ENCODE measurements at regions not wholly inside any gene's neighbourhood (a gene's known extent, or its start where the extent isn't known, plus 50 kb on each side); places are given as distances from the start of the nearest gene placed in this dataset.

GRCh38 chr4:22070256-22070655, 121.7 kb upstream of the KCNIP4 start:
- Histone ChIP-seq H3K4me2 (no peak overlapping the region), H3K9me3 (replicated peaks in 1 of 11) (peaks cover 12 to 20% (median 16%) of the 10 kb centered on the region in 11 experiments), H3K27me3 (no peaks in the 10 kb centered on the region), H4K20me1 (no peaks in the 10 kb centered on the region), H3K36me3 (no peaks in the 10 kb centered on the region), H3K27ac (no peak overlapping the region), H3K4me1 (no peaks in the 10 kb centered on the region), H3K9ac (no peak overlapping the region), H3K4me3 (no peak overlapping the region)
- TF ChIP-seq Cebpa-rat (IDR thresholded peaks at IDR 0.05), result no peak

DNA sequence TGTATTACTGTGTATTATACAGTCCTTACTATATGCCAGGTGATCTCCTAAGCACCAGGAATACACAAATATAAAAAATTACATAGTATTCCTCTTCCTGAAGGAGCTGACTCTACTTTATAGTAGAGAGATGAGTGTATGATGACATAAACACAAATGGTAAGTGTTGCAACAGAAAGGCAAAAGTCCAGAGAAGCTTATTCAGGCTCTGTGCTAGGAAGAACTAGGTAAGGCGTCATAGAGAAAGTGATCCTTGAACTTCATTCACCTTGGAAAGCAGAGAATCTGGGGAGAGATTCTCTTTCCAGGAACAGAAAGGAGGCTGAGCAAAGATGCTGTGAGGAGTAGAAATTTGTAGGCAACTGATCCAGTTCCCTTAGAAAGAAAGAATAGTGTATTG, 115.0 kb upstream of the KCNIP4 start:
- no peaks in the 10 kb centered on the region for H3K36me3 ChIP-seq
- no peak overlapping the region for H3K4me2 ChIP-seq
- no peak overlapping the region for H3K27ac ChIP-seq
- no peaks in the 10 kb centered on the region for H3K4me1 ChIP-seq
- no peaks in the 10 kb centered on the region for H3K9me3 ChIP-seq (replicated peaks in 1 of 11)
- no peaks in the 10 kb centered on the region for H3K27me3 ChIP-seq
- no peak for TF ChIP-seq Cebpa-rat (IDR thresholded peaks at IDR 0.05)
- H4K20me1 ChIP-seq, result no peaks in the 10 kb centered on the region
- H3K9ac ChIP-seq, result no peak overlapping the region
- H3K4me3 ChIP-seq, result no peak overlapping the region

DNA sequence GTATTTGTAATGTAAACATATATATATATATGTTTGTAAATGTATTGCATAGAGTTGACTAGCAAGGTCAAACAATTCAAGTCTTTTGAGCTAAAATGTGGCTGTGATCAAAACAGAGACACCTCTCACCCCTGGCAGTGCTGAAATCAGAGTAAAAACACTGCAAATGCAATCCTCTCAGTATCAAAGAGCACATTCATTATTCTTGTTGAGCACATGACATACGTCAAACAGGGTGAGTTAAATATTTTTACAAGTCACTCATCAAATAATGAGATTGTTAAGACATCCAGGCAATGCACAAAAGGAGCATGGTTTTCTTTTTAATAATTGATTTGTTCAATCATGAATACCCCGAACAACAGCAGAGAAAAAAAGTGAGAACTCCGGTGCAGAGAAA, 114.1 kb upstream of the KCNIP4 start:
- Histone ChIP-seq H3K4me3 (no peak overlapping the region), H3K27ac (no peak overlapping the region), H3K36me3 (no peaks in the 10 kb centered on the region), H3K4me1 (no peaks in the 10 kb centered on the region), H4K20me1 (no peaks in the 10 kb centered on the region), H3K9me3 (replicated peaks in 1 of 11) (peaks cover 0 to 5% (median 0%) of the 10 kb centered on the region in 11 experiments; a peak in 3 of 22 replicates), H3K27me3 (no peaks in the 10 kb centered on the region), H3K9ac (no peak overlapping the region), H3K4me2 (no peak overlapping the region)
- TF ChIP-seq Cebpa-rat (IDR thresholded peaks at IDR 0.05), result no peak

DNA sequence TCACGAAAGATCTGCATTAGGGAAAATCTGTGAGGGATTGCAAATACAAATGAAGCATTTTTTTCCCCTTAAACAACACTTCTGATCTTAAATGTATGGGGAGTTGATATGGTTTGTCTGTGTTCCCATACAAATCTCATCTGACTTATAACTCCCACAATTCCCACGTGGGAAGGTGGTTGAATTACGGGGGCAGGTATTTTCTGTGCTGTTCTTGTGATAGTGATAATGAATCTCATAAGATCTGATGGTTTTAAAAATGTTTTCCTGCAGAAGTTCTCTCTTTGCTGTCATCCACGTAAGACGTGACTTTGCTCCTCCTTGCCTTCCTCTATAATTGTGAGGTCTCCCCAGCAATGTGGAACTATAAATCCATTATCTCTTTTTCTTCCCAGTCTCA, 107.4 kb upstream of the KCNIP4 start:
- Histone ChIP-seq H3K36me3 (no peaks in the 10 kb centered on the region), H3K4me3 (no peak overlapping the region), H3K4me1 (no peaks in the 10 kb centered on the region), H3K9ac (no peak overlapping the region), H3K27me3 (no peaks in the 10 kb centered on the region), H4K20me1 (no peaks in the 10 kb centered on the region), H3K27ac (no peak overlapping the region), H3K9me3 (replicated peaks in 1 of 11) (peaks cover 0 to 9% (median 0%) of the 10 kb centered on the region in 11 experiments; a peak in 4 of 22 replicates), H3K4me2 (no peak overlapping the region)
- no peak for TF ChIP-seq Cebpa-rat (IDR thresholded peaks at IDR 0.05)

DNA sequence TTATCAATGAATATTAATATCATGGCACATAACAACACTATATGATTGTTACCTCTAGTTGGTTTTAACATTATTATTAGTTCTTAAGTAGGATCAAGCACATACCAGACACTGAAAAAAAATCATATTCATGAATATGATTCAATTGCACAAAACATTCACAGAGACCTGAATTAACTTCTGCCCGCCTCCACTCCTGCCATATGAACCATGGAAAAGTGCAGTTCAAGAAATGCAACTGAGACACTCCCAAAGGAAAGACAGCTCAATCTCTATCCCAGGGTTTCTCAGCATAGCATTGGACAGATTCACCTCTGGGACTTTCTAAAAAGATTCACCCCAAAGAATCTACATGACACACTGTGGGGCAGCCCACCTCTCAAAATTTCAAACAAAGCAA, 103.5 kb upstream of the KCNIP4 start:
- H3K27ac ChIP-seq, result no peak overlapping the region
- H3K9me3 ChIP-seq (replicated peaks in 1 of 11), result peaks cover 0 to 9% (median 0%) of the 10 kb centered on the region in 11 experiments; a peak in 2 of 22 replicates
- H3K4me1 ChIP-seq, result no peaks in the 10 kb centered on the region
- H3K4me3 ChIP-seq, result no peak overlapping the region
- no peaks in the 10 kb centered on the region for H3K36me3 ChIP-seq
- H3K9ac ChIP-seq, result no peak overlapping the region
- H4K20me1 ChIP-seq, result no peaks in the 10 kb centered on the region
- no peak overlapping the region for H3K4me2 ChIP-seq
- TF ChIP-seq Cebpa-rat (IDR thresholded peaks at IDR 0.05), result no peak
- H3K27me3 ChIP-seq, result no peaks in the 10 kb centered on the region

DNA sequence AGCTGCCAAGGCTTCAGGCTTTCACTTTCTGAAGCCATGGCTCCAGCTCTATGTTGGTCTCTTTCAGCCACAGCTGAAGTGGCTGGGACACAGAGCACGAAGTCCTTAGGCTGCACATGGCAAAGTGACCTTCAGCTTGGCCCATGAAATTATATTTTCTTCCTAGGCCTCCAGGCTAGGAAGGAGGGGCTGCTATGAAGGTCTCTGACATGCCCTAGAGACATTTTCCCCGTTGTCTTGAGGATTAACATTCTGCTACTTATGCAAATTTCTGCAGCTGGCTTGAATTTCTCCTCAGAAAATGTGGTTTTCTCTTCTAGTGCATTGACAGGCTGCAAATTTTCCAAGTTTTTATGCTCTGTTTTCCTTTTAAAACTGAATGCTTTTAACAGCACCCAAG, 99.8 kb upstream of the KCNIP4 start:
- H3K36me3 ChIP-seq, result no peaks in the 10 kb centered on the region
- no peak for TF ChIP-seq Cebpa-rat (IDR thresholded peaks at IDR 0.05)
- H3K9ac ChIP-seq, result no peak overlapping the region
- no peak overlapping the region for H3K4me2 ChIP-seq
- H3K9me3 ChIP-seq (replicated peaks in 1 of 11), result peaks cover 0 to 9% (median 0%) of the 10 kb centered on the region in 11 experiments; a peak in 2 of 22 replicates
- no peak overlapping the region for H3K4me3 ChIP-seq
- H4K20me1 ChIP-seq, result no peaks in the 10 kb centered on the region
- no peaks in the 10 kb centered on the region for H3K4me1 ChIP-seq
- no peaks in the 10 kb centered on the region for H3K27me3 ChIP-seq
- no peak overlapping the region for H3K27ac ChIP-seq

GRCh38 chr4:22047793-22048192, 99.2 kb upstream of the KCNIP4 start:
- Histone ChIP-seq H3K9ac (no peak overlapping the region), H3K27ac (no peak overlapping the region), H3K36me3 (no peaks in the 10 kb centered on the region), H4K20me1 (no peaks in the 10 kb centered on the region), H3K9me3 (replicated peaks in 1 of 11) (peaks cover 0 to 9% (median 0%) of the 10 kb centered on the region in 11 experiments; a peak in 2 of 22 replicates), H3K4me2 (no peak overlapping the region), H3K27me3 (no peaks in the 10 kb centered on the region), H3K4me1 (no peaks in the 10 kb centered on the region), H3K4me3 (no peak overlapping the region)
- no peak for TF ChIP-seq Cebpa-rat (IDR thresholded peaks at IDR 0.05)

GRCh38 chr4:22045051-22045630, 96.6 kb upstream of the KCNIP4 start:
- Histone ChIP-seq H3K9me3 (replicated peaks in 1 of 11) (peaks cover 0 to 9% (median 0%) of the 10 kb centered on the region in 11 experiments; a peak in 2 of 22 replicates), H4K20me1 (no peaks in the 10 kb centered on the region), H3K9ac (no peak overlapping the region), H3K4me1 (no peaks in the 10 kb centered on the region), H3K27me3 (no peaks in the 10 kb centered on the region), H3K36me3 (no peaks in the 10 kb centered on the region), H3K4me3 (no peak overlapping the region), H3K27ac (no peak overlapping the region), H3K4me2 (no peak overlapping the region)
- no peak for TF ChIP-seq Cebpa-rat (IDR thresholded peaks at IDR 0.05)

DNA sequence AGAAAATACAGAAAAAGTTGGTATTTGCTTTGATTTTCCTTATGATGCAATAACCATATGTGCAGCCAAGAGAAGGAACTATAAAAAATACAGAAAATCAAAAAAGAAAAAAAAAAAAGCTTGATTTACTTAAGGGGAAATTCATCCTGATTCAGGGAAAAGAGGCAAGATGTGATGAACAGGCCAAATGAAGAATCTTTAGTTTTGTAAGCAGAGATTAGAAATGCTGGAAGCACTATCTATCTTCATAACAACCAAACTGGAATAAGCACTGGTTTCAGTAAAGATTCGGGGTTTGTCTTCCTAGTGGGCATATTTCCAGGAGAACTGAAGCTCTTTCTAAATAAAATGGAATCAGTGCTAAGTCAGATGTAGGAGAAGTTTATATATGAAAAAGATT, 82.9 kb upstream of the KCNIP4 start:
- H3K36me3 ChIP-seq, result no peaks in the 10 kb centered on the region
- no peak overlapping the region for H3K4me2 ChIP-seq
- H3K4me1 ChIP-seq, result no peaks in the 10 kb centered on the region
- no peak overlapping the region for H3K27ac ChIP-seq
- no peaks in the 10 kb centered on the region for H3K27me3 ChIP-seq
- H3K4me3 ChIP-seq, result no peak overlapping the region
- TF ChIP-seq Cebpa-rat (IDR thresholded peaks at IDR 0.05), result no peak
- H3K9ac ChIP-seq, result no peak overlapping the region
- H3K9me3 ChIP-seq (replicated peaks in 1 of 11), result 0 out of 22 replicates have a peak, but pooled peaks cover 0 to 5% (median 0%) of the 10 kb centered on the region in 11 experiments
- H4K20me1 ChIP-seq, result no peaks in the 10 kb centered on the region

DNA sequence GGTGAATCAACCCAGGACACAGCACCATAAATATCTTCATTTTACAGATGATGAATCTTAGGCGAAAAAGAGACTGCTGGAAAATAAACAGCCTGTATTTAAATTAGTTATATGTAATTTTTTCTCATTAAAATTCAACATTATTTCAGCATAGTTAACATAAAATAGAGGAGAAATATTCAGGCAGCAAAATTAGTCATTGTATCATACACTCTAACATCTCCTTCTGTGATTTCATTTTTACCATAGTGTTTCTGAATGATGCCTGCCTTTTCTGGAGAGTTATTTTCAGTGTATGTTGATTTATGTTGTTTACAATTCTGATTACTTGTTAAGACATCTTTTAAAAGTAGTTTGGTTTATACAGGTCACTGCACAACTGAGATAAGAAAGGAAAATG, 82.3 kb upstream of the KCNIP4 start:
- Histone ChIP-seq H3K36me3 (no peaks in the 10 kb centered on the region), H3K4me1 (no peaks in the 10 kb centered on the region), H3K27ac (no peak overlapping the region), H3K9me3 (replicated peaks in 1 of 11) (0 out of 22 replicates have a peak, but pooled peaks cover 0 to 5% (median 0%) of the 10 kb centered on the region in 11 experiments), H3K4me2 (no peak overlapping the region), H3K9ac (no peak overlapping the region), H3K27me3 (no peaks in the 10 kb centered on the region), H3K4me3 (no peak overlapping the region), H4K20me1 (no peaks in the 10 kb centered on the region)
- TF ChIP-seq Cebpa-rat (IDR thresholded peaks at IDR 0.05), result no peak
